HK-2 (cell line): ENCODE measurements at regions not wholly inside any gene's neighbourhood (a gene's known extent, or its start where the extent isn't known, plus 50 kb on each side); places are given as distances from the start of the nearest gene placed in this dataset.

Experiments
- DNase-seq: peaks from one replicate; pipeline ENCODE4 v3.0.0-alpha.2; 2018; ENCODE audit not compliant: unreplicated experiment

DNA sequence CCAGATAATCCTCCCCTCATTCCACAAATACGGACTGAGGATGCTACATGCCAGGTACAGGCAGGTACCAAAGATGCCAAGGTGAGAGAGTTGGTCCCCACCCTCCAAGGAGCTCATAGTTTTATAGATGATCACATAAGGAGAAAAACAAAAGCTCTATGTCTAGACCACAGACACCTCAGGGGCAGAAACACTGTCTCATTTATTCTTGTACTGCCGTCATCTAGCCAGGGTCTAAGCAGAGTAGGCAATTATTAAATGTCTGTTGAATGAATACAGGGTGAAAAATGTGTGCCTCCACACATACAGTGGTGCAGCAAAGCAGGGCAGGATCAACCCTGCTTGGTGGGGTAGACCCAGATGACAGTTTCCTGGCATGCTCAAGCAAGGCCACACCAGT is 439.8 kb upstream of the JARID2 start:
- no peak for DNase-seq

DNA sequence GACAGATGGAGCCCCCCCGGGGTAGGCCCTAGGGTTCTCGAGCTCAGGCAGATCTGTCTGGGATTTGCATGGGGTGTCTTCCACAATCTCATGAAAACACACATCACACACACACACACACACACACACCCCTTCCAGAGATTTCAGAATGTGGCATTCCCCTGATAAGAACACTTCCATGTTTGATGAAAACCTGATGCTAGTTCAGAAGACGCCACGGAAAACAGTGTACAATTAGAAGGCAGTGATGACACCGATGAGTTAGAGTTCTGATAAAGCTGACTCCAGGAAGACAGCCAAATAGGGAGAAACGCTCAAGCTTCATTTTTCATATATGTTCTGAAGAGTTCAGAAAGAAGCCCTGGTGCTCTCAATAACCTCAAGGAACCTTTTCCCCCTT is 438.7 kb upstream of the JARID2 start:
- no peak for DNase-seq

DNA sequence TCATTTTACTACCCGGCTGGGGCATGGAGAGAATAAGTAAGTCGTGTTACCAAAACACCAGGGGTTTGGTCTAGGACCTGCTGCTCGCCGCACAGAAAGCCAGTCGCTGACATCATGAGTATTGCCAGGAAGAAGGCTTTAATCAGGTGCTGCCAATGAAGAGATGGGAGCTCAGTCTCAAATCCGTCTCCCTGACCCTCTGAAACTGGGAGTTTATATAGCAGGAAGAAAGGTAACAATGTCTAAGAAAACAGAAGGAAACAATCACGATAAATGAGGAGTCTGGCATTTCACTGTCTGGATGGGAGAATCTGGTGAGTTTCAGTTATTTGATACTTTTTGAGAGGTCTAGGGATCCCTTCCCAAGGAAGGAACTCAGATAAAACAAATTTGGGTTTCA is 437.9 kb upstream of the JARID2 start:
- no peak for DNase-seq

DNA sequence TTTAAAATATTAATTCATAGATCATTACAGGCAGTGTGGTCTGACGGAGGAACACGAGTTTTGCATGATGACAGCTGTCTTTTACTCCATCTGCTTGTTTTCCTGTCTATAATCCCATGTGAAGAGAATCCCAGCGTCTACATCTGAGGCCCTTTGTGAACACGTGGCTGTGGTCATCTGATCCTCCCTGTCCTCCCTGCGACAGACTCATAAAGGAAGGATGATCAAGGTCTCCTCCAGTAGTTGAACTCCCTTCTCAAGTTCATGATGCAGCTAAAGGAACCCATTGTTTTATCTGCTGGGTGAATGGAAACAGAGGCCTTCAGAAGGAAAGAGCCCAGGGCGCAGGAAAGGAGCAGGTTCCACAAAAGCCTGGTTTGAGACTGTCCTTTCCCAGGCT is 435.8 kb upstream of the JARID2 start:
- no peak for DNase-seq

DNA sequence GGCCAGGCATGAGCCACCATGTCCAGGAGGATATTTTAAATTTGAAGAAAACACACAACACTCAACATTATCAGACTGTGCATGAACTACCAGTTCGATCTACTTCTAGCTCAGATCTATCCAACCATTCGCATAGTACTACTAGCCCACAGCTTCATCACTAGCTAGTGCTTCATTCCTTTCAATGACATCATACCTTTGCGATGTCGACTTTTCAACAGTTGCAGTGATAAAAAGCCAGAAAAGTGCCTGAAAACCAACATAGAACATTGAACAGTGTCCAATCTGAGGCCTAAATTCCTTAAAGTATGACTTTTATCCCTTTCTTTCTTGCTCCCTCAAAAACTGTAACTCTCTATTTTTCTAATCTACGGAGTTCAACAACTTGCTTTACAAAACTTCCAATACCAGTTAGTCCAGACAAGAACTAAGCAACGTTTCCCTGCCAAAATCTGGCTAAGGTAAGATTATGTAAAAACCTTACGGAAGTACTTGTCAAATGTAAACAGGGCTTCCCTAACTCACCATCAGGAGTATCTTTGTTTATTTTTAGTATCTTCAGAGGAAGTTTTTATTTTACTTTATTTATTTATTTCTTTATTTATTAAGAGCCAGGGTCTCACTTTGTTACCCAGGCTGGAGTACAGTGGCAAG is 434.0 kb upstream of the JARID2 start:
- DNase-seq = no peak

DNA sequence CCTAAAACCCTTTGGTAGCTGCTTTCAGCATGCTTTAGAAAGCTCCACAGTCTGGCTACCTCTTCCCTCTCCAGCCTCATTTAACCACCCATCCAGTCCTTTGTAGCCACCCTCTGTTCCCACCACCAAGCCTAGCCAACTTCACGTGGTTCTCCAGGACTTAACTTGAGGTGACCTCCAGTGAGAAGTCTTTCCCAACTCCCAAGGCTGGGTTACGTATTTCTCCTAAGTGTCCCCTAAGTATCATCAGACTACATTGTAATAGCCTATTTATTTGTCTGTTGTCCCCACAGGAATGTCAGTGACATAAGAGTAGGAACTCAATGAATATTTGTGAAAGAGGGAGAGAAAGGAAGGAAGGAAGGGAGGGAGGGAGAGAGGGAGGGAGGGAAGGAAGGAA is 431.9 kb upstream of the JARID2 start:
- DNase-seq = no peak

DNA sequence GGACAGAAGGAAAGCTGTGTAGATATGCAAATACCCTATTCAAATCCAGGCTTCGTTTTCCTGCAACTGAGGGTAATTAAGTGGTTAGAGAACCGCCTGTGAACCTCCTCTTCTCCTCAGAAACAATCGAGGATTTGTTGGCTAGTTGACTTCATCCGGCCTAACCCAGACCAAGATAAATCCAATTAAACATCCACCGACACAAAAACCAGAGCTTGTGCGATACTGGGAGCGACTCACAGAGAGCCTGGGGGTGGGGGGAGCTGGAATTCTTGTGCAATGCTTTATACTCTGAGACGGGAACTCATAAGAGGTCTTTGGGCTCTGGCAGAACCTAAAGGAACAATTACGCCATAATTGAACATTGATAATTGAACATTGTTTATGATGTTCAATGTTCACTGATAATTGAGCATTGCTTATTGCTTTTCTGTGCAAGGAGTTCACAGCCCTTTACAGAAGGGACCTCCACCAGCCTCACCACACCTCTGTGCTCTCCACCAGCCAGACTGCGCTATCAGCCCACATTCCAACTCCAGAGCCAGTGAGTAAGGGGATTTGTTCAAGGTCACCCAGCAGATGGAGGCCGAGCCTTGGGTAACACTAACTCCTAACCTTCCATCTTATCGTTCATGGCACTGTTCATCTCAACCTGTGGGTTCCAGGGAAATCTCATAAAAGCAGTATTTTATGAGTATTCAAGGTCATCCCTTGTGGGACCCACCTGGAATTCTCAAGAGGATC is 429.6 kb upstream of the JARID2 start:
- no peak for DNase-seq

DNA sequence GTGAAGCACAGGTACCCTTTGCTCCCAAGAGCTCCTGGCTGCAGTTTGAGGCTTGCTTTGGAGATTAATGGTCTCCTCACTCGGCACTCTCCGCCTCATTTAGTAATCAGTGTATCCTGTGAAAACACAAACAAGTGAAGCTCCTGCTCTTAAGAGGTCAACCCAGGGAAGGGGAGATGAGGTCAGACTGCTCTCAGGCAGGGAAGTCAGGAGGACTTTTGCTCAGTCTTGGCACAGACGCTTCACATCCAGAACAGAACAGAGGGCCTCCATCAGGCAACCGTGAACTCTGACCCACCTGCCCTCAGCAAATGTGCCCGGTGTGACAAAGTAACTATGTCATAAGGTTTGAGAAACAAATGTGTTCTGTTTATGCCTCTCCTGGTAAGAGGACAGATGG is 428.8 kb upstream of the JARID2 start:
- DNase-seq = no peak

DNA sequence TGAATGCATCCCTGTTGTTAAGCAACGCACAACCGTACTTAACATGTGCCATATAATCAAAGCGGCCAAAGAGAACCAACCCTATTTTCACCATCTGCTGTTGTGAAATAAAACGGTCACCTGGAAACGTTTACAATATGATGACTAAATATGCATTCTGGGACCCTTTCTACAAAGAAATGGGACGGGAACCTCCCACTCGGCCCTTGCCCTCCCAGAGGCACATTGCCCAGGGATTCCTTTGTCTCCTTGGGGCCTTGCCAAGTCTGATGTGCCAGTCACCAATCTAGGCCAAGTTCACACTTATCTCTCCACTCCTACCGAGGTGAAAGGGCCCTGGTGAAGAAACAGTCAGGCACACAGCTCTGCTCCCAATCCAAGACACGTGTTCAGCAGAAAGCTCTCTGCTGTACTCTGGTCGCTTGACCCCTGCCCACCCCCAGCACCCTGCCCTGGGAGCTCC is 427.4 kb upstream of the JARID2 start:
- no peak for DNase-seq

DNA sequence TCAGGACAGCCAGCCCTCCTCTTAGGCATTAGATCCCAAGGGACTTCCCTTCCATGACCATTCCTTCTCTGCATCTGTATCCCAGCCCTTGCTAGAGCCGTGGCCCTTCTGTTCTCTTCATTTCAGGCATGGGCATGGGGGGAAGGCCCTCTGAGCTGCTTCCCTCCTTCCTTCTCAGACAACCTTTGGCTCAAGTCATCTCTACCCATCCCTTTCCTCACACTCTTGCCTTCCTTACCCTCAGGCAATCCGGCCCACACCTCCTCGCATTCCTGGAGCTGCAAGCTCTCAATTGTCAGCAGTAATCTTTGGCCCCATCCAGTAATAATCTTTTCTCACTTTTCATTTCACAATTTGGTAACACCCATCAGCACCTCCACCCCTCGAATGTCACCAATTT is 426.9 kb upstream of the JARID2 start:
- DNase-seq = no peak

DNA sequence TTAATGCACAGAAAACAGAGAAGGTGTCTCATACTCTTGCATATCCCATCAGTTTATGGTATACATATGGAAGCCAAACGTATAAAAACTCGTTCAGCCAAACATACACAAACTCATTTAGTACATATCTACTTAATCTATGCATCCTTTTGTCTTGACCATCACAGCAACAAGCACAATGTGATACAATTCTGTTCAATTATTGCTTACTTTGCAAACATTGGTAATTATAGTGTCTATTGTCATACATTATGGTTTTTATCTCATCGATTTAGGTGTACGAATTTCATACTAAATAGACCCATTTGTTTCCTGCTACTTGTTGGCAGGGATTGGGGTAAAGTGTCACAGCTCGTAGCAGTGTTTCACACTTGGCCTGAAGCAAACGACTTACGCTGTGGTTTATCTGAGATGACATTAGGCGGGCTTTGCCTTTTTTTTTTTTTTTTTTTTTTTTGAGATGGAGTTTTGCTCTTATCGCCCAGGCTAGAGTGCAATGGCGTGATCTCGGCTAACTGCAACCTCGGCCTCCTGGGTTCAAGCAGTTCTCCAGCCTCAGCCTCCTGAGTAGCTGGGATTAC is 425.9 kb upstream of the JARID2 start:
- no peak for DNase-seq

DNA sequence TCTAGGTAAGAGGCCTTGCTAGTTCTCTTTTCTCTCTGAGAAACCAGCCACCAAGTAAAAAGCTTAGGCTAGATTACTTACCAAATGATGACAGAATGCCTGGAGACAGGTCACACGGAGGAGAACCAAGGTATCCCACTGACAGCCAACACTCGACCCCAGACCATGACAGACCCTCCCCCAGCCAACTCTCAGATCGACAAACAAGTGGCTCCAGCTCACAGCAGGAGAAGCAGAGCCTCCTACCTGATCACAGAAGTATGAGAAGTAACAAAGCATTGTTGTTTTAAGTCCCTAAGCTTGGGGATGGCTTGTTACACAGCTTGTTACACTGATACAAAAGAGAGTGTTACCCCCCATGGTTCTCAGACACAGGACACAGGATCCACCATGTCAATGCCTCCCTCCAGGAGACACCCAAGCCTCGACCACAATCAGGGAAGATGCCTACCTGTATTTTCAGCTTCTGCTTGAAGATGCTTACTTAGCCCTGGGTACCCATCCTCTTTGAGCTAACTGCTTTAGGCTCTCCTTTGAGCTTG is 423.8 kb upstream of the JARID2 start:
- DNase-seq = no peak

DNA sequence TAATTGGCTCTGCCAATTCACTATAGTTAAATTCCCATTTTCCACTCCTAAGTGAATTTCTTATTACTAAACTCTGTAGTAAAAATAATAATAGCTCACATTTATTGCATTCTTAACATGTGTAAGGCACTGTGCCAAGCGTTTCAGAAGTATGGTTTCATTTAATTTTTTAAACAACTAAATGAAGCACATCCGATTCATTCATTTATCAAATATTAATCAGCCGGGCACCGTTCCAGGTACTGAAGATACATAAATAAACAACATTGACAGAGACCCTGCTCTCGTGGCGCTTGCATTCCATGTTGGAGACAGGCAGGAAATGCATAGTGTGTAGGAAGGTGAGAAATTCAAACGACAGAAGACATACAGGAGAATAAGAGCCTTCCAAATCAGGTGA is 423.2 kb upstream of the JARID2 start:
- DNase-seq = no peak

DNA sequence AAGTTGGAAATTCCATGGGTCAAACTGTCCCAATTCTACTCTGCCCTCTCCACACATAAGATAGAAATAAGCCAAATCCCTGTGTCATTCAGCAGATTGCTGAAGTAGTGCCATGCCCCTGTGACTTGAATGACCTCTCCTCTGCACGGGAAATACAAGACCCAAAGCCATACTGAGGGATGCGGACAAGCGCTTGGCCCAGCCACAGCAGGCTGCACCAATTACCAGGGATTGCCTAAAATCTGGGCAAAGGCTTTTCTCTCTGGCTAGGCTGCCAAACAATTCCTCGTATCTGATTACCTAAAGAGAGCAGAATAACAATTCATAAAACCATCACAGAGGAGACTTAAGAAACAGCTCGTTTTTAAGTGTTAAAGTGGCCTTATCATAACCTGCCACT is 421.8 kb upstream of the JARID2 start:
- DNase-seq = no peak

DNA sequence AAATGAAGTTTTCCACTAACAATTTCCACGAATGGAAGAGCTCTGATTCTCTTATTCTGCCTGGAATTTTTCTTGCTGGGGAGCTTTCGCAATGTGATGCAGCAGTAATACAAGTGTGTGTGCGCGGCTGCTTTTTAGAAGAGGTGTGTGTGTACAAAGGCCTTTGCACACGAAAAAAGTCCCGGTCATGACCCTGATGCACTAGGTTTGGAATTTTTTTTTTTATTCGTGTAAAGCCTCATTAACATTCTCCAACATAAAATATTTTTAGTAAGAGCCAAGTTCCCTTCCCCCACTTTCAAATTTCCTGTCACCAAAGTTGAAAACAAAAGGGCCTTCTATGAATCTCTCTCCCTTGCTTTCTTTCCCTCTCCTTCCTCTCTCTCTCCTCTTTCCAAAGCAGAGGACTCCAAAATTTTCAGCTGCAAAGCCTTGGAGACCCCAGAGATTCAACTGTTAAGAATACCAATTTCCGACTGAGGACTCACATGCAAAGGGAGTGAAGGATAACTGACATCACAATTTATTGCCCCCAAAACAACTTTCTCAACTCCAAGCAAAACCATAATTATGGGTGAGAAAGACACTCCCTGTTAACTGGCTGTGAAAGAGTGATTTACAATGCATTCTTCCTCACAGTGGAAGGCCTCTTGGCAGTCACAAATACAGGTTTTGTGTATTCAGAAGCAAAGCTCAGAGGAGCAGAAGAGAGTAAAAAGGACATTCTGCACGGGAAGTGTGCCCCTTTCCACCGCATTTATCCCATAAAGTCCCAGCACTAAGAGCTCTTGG is 421.2 kb upstream of the JARID2 start:
- DNase-seq = no peak

DNA sequence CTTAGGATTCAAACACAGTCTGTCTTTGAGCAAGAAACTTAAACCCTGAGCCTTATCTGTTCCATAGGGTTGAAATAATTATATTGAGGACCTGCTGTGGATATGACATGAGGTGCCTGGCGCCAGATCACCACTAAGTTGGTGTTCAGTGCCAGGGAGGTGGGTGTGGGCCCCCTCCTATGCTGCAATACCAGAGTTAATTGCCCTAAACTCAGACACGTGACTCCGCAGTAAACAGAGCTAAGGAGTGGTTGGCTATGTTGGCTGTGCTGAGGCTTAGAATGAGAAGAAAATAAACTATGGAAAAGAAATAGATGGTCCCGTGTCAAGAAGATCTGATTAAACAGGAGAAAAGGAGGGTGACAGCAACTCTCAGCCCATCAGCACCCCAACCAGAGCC is 419.4 kb upstream of the JARID2 start:
- DNase-seq = no peak

DNA sequence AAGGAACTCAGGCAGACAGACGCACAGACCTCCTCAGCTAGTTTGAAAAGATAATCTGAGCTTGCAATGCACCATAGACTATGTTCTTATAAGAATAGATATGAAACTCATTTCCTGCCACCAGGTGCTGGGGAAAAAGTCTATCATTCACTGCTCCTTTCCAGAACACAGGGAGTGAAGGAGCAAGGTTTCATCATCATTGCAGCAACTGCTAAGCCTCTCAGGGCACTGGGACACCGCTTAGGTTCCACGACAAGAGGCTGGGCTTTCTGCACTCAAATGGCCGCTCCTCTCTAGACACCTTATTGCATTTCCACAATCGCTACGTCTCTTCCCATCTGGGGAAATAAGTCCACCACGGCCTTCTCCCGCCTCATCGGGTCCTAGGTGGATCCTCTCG is 418.5 kb upstream of the JARID2 start:
- DNase-seq = no peak

DNA sequence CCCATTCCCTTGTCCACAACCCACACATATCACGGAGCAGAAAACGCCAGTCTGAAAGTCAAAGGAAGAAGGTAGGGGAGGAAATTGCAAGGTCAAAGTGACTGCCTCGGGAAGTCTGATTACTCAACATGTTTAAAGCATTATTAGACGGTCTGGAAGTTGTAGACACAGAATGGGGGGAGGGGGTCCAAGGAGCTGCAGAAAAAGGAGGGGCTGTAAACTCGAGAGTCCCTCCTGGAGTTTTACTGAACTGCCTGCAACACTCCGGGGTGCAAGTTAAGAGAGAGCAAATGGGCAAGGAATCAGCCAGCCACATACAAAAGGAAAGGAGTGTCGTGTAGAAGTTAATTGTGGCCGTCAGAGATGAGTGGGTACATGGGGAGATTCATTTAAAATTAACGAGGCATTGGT is 417.7 kb upstream of the JARID2 start:
- no peak for DNase-seq

DNA sequence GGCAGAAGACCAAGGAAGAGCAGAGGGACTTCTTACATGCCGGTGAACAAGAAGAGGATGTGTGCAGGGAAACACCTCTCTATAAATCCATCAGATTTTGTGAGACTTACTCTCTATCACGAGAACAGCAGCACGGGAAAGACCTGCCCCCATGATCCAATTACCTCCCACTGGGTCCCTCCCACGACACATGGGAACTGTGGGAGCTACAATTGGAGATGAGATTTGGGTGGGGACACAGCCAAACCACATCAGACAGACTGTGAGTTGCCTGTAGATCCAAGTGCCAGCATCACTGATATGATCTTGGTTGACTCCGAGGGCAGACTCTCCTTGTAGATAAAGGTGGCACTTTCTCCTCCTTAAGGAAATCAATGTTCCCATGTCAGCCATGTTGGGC is 414.8 kb upstream of the JARID2 start:
- DNase-seq = no peak

DNA sequence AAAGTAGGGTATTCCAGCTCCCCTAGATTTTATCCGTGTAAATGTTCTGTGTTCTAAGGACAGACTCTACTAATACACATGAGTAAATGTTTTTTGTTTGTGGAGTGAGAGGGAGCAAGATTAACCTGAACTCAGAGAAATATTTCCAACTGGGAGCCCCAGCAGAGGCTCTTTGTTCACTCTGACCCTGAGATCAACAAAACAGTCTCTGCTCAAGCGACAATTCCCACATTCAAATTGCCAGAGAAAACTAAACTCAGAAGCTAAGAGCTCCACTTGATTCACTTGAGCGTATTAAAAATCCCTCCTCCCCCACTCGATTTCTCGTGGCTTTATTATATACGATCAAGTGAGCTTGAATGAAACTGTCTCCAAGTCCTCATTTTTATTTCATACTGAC is 413.9 kb upstream of the JARID2 start:
- no peak for DNase-seq

DNA sequence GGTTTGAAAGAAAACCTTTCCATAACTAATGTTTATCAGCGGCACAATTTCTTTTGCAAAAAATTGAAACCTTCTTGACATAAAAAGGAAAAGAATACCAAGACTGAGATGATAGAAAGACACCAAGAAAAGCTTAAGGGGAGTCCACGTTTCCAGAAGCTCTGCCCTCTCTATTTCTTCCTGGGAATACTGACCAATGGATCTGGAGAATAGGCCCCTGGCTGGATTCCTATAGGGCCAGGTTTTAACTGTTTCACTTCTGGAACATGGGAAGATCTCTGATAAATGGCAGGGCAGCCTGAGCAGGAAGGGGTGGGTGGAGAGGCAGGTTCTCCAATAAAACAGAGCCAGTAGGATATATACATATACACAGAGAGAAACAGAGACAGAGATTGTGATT is 413.4 kb upstream of the JARID2 start:
- DNase-seq = no peak

DNA sequence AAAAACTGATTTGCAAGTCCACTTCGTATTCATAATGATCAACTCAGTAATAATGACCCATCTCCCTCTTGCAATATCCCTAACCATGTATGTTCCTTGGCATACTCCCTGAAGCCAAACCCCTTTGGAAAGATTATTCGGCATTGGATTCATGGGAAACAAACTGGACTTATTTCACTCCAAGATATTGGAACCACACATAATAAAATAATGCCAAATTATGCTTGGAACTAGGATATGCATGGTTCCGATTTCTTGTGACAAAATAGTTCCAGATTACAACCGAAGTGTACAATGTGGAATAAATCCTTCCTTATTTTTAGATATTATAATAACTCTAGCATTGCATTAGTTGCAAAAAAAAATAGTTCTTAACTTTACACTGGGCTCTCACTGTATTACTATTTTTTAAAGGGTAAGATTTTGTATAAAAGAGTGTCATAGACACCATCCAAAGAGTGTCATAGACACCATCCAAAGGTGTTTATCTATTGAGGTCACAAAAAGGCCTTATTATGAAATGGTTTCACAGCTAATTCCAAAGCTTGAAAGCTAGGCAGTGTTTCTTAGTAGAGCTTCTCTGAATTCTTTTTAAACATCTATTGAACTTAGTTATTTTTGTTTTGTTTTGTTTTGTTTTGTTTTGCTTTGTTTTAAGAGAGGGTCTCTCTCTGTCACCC is 410.9 kb upstream of the JARID2 start:
- no peak for DNase-seq
